HEK293T (cell line): ENCODE measurements at regions not wholly inside any gene's neighbourhood (a gene's known extent, or its start where the extent isn't known, plus 50 kb on each side); places are given as distances from the start of the nearest gene placed in this dataset.

Experiments used
- ELF4 ChIP-seq: fragments of 450-650 bp; IDR thresholded peaks from 2 replicates; pipeline ENCODE4 v1.6.1; 2017; ENCODE audit warnings: antibody characterized with exemption
- FOXK2 ChIP-seq: fragments of 450-650 bp; IDR thresholded peaks from 2 replicates; pipeline ENCODE4 v1.6.1; 2016; ENCODE audit warnings: mild to moderate bottlenecking
- SUZ12 ChIP-seq: fragments of 450-650 bp; IDR thresholded peaks from 2 replicates; pipeline ENCODE4 v1.6.1; 2016; ENCODE audit warnings: mild to moderate bottlenecking
- ZNF384 ChIP-seq: fragments of 450-650 bp; IDR thresholded peaks from 2 replicates; pipeline ENCODE4 v1.6.1; 2016

GRCh38 chr3:8253201-8253600, 248.4 kb upstream of the LMCD1 start:
- TF ChIP-seq SUZ12 (no peak), FOXK2 (no peak), ELF4 (no peak), ZNF384 (no peak)
